Activated CD8-positive, alpha-beta T cell treated with anti-CD3 and anti-CD28 coated beads, Interleukin-2, amount 10 ng/mL, durations not matched to agents 7 days and 5 days (primary cell): ENCODE measurements at regions not wholly inside any gene's neighbourhood (a gene's known extent, or its start where the extent isn't known, plus 50 kb on each side); places are given as distances from the start of the nearest gene placed in this dataset.

Experiments used
- ATAC-seq: fragments of 150-1000 bp; cut with Tn5 transposase; one replicate; pipeline ENCODE4 v1.10.0; 2021; ENCODE audit warnings: moderate library complexity
- CTCF ChIA-PET: fragments of 350-600 bp; sonication (Branson Sonifier 250); formaldehyde crosslinking; loops from one replicate; lab custom pipeline; 2021; ENCODE audit warnings: antibody characterized with exemption; lab: Charles Lee
- POLR2A ChIA-PET: fragments of 350-600 bp; sonication (Branson Sonifier 250); formaldehyde crosslinking; loops from one replicate; lab custom pipeline; 2021; ENCODE audit warnings: antibody characterized with exemption; lab: Charles Lee
- DNase-seq: peaks from one replicate; pipeline ENCODE4 v3.0.0-alpha.2; 2020
- H3K27ac Mint-ChIP-seq: one replicate; pipeline ENCODE4 v1.8.0; 2021; ENCODE audit warnings: mild to moderate bottlenecking, mixed read lengths
- H3K27me3 Mint-ChIP-seq: one replicate; pipeline ENCODE4 v1.8.0; 2021; ENCODE audit warnings: low read depth, mixed read lengths
- H3K36me3 Mint-ChIP-seq: one replicate; pipeline ENCODE4 v1.8.0; 2021; ENCODE audit warnings: low read depth, mixed read lengths
- H3K4me1 Mint-ChIP-seq: one replicate; pipeline ENCODE4 v1.8.0; 2021; ENCODE audit warnings: low read depth, mixed read lengths
- H3K4me3 Mint-ChIP-seq: one replicate; pipeline ENCODE4 v1.8.0; 2021; ENCODE audit warnings: mild to moderate bottlenecking, mixed read lengths
- H3K9me3 Mint-ChIP-seq: one replicate; pipeline ENCODE4 v1.8.0; 2022; ENCODE audit warnings: mixed read lengths; ENCODE audit not compliant: insufficient read depth

GRCh38 chr12:94049718-94050117, 98.7 kb upstream of the PLXNC1 start:
- Mint-ChIP-seq H3K27me3 (peaks cover 9% of the 10 kb centered on the region), H3K36me3 (no peaks in the 10 kb centered on the region), H3K4me3 (no peak overlapping the region), H3K9me3 (no peaks in the 10 kb centered on the region), H3K4me1 (no peaks in the 10 kb centered on the region), H3K27ac (no peak overlapping the region)
- DNase-seq = no peak
- no peak for ATAC-seq
- CTCF ChIA-PET = no interaction called here
- POLR2A ChIA-PET = no interaction called here

- CTCF ChIA-PET = no interaction called here
- no peaks in the 10 kb centered on the region for H3K9me3 Mint-ChIP-seq
- no peak overlapping the region for H3K4me3 Mint-ChIP-seq
- H3K27ac Mint-ChIP-seq = no peak overlapping the region
- DNase-seq = no peak
- H3K4me1 Mint-ChIP-seq = no peaks in the 10 kb centered on the region
- H3K36me3 Mint-ChIP-seq = no peaks in the 10 kb centered on the region
- POLR2A ChIA-PET = no interaction called here
- H3K27me3 Mint-ChIP-seq = peaks cover 6% of the 10 kb centered on the region
- ATAC-seq = no peak
Observed at GRCh38 chr12:94053676-94054075, 94.7 kb upstream of the PLXNC1 start.

GRCh38 chr12:94055528-94055927, 92.8 kb upstream of the PLXNC1 start:
- H3K36me3 Mint-ChIP-seq = no peaks in the 10 kb centered on the region
- peaks cover 4% of the 10 kb centered on the region for H3K27me3 Mint-ChIP-seq
- ChIA-PET CTCF (interaction anchor here (0.7 kb wide), 1 partner anchor 73 kb away, joined by 3 read pairs; no protein-coding TSS in a partner anchor), POLR2A (interaction anchor here (0.6 kb wide), 1 partner anchor 155 kb away, joined by 3 read pairs; no protein-coding TSS in a partner anchor)
- H3K4me1 Mint-ChIP-seq = no peaks in the 10 kb centered on the region
- no peak overlapping the region for H3K27ac Mint-ChIP-seq
- ATAC-seq (no peak), DNase-seq (no peak)
- H3K9me3 Mint-ChIP-seq = no peaks in the 10 kb centered on the region
- no peak overlapping the region for H3K4me3 Mint-ChIP-seq

GRCh38 chr12:94056419-94057158, 91.8 kb upstream of the PLXNC1 start:
- CTCF ChIA-PET = no interaction called here
- Mint-ChIP-seq H3K4me1 (peaks cover 6% of the 10 kb centered on the region), H3K27ac (no peak overlapping the region), H3K27me3 (peaks cover 4% of the 10 kb centered on the region), H3K4me3 (no peak overlapping the region), H3K9me3 (peaks cover 3% of the 10 kb centered on the region), H3K36me3 (peaks cover 2% of the 10 kb centered on the region)
- POLR2A ChIA-PET = interaction anchor here (0.7 kb wide), 1 partner anchor 45 kb away, joined by 3 read pairs; no protein-coding TSS in a partner anchor
- ATAC-seq (no peak), DNase-seq (no peak)

GRCh38 chr12:94057262-94058151, 90.9 kb upstream of the PLXNC1 start:
- ChIA-PET POLR2A (no interaction called here), CTCF (no interaction called here)
- ATAC-seq (no peak), DNase-seq (no peak)
- Mint-ChIP-seq H3K27ac (no peak overlapping the region), H3K4me3 (no peak overlapping the region), H3K4me1 (peaks cover 6% of the 10 kb centered on the region), H3K36me3 (peaks cover 2% of the 10 kb centered on the region), H3K9me3 (peaks cover 3% of the 10 kb centered on the region), H3K27me3 (peaks cover 6% of the 10 kb centered on the region)

- H3K4me1 Mint-ChIP-seq = peaks cover 6% of the 10 kb centered on the region
- ChIA-PET POLR2A (no interaction called here), CTCF (interaction anchor here (1.4 kb wide), 1 partner anchor 41 kb away, joined by 3 read pairs; no protein-coding TSS in a partner anchor)
- DNase-seq = no peak
- H3K4me3 Mint-ChIP-seq = no peak overlapping the region
- H3K9me3 Mint-ChIP-seq = peaks cover 3% of the 10 kb centered on the region
- peaks cover 2% of the 10 kb centered on the region for H3K36me3 Mint-ChIP-seq
- H3K27me3 Mint-ChIP-seq = peaks cover 2% of the 10 kb centered on the region
- no peak overlapping the region for H3K27ac Mint-ChIP-seq
- no peak for ATAC-seq
Observed at GRCh38 chr12:94059394-94060368, 88.7 kb upstream of the PLXNC1 start.

GRCh38 chr12:94062194-94062593, 86.2 kb upstream of the PLXNC1 start:
- no peak overlapping the region for H3K4me3 Mint-ChIP-seq
- H3K4me1 Mint-ChIP-seq = peaks cover 6% of the 10 kb centered on the region
- H3K27me3 Mint-ChIP-seq = peaks cover 7% of the 10 kb centered on the region
- peaks cover 2% of the 10 kb centered on the region for H3K36me3 Mint-ChIP-seq
- H3K9me3 Mint-ChIP-seq = peaks cover 3% of the 10 kb centered on the region
- ChIA-PET CTCF (no interaction called here), POLR2A (no interaction called here)
- DNase-seq (no peak), ATAC-seq (no peak)
- H3K27ac Mint-ChIP-seq = no peak overlapping the region

- no peak for ATAC-seq
- H3K9me3 Mint-ChIP-seq = peaks cover 3% of the 10 kb centered on the region
- peaks cover 6% of the 10 kb centered on the region for H3K4me1 Mint-ChIP-seq
- peaks cover 2% of the 10 kb centered on the region for H3K36me3 Mint-ChIP-seq
- ChIA-PET CTCF (no interaction called here), POLR2A (no interaction called here)
- H3K4me3 Mint-ChIP-seq = no peak overlapping the region
- no peak overlapping the region for H3K27ac Mint-ChIP-seq
- no peak for DNase-seq
- H3K27me3 Mint-ChIP-seq = peaks cover 7% of the 10 kb centered on the region
Observed at GRCh38 chr12:94062796-94063635, 85.4 kb upstream of the PLXNC1 start.

GRCh38 chr12:94070520-94070919, 77.9 kb upstream of the PLXNC1 start:
- ChIA-PET CTCF (interaction anchor here (1.5 kb wide), 1 partner anchor 329 kb away, joined by 3 read pairs; no protein-coding TSS in a partner anchor), POLR2A (no interaction called here)
- H3K36me3 Mint-ChIP-seq = no peaks in the 10 kb centered on the region
- no peaks in the 10 kb centered on the region for H3K9me3 Mint-ChIP-seq
- no peak overlapping the region for H3K4me3 Mint-ChIP-seq
- no peak overlapping the region for H3K27ac Mint-ChIP-seq
- peaks cover 5% of the 10 kb centered on the region for H3K27me3 Mint-ChIP-seq
- DNase-seq (no peak), ATAC-seq (no peak)
- H3K4me1 Mint-ChIP-seq = peaks cover 6% of the 10 kb centered on the region

- CTCF ChIA-PET = interaction anchor here (1.4 to 1.5 kb wide), 2 partner anchors 31 to 330 kb away, joined by 3 to 6 read pairs; no protein-coding TSS in a partner anchor
- no peak for DNase-seq
- no peak for ATAC-seq
- Mint-ChIP-seq H3K36me3 (no peaks in the 10 kb centered on the region), H3K4me3 (no peak overlapping the region), H3K27ac (no peak overlapping the region), H3K9me3 (no peaks in the 10 kb centered on the region), H3K4me1 (peaks cover 6% of the 10 kb centered on the region), H3K27me3 (peaks cover 7% of the 10 kb centered on the region)
- POLR2A ChIA-PET = no interaction called here
Observed at GRCh38 chr12:94071258-94071657, 77.1 kb upstream of the PLXNC1 start.
